ENCODE measurements at regions not wholly inside any gene's neighbourhood (a gene's known extent, or its start where the extent isn't known, plus 50 kb on each side); places are given as distances from the start of the nearest gene placed in this dataset.
"Not testable (repeated sequence)": the region's sequence is repeated elsewhere in the genome, so short reads cannot be mapped to it uniquely, and the experiment has no call there.

- TF ChIP-seq, protein P1, sequence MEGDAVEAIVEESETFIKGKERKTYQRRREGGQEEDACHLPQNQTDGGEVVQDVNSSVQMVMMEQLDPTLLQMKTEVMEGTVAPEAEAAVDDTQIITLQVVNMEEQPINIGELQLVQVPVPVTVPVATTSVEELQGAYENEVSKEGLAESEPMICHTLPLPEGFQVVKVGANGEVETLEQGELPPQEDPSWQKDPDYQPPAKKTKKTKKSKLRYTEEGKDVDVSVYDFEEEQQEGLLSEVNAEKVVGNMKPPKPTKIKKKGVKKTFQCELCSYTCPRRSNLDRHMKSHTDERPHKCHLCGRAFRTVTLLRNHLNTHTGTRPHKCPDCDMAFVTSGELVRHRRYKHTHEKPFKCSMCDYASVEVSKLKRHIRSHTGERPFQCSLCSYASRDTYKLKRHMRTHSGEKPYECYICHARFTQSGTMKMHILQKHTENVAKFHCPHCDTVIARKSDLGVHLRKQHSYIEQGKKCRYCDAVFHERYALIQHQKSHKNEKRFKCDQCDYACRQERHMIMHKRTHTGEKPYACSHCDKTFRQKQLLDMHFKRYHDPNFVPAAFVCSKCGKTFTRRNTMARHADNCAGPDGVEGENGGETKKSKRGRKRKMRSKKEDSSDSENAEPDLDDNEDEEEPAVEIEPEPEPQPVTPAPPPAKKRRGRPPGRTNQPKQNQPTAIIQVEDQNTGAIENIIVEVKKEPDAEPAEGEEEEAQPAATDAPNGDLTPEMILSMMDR (IDR thresholded peaks at IDR 0.05): not testable (repeated sequence)
- not testable (repeated sequence) for TF ChIP-seq POLR2A (IDR thresholded peaks at IDR 0.05)
Measured at GRCh38 chr13:105671131-105671530, 864.3 kb downstream of the EFNB2 start.

Data from lower leg skin (tissue), 3 donors.